Right atrium auricular region (tissue), 2 donors: ENCODE measurements at regions not wholly inside any gene's neighbourhood (a gene's known extent, or its start where the extent isn't known, plus 50 kb on each side); places are given as distances from the start of the nearest gene placed in this dataset.

Experiments used
- DNase-seq: peaks from one replicate; pipeline ENCODE4 v3.0.0-alpha.2; 2019; ENCODE audit warnings: low spot score
- H3K27ac ChIP-seq, 2 donors: fragments of 200-600 bp; sonication (generic); 1 replicate in 1 of 2; 2 replicates in 1 of 2; pipeline ENCODE4 v1.5.1; 2016 to 2019
- H3K27me3 ChIP-seq, 2 donors: fragments of 200-600 bp; sonication (generic); one replicate each; pipeline versions ENCODE4 v1.5.1 to v1.6.0; 2017 to 2019
- H3K36me3 ChIP-seq: fragments of 200-600 bp; sonication (generic); one replicate; pipeline ENCODE4 v1.5.1; 2016
- H3K4me1 ChIP-seq, 2 donors: fragments of 200-600 bp; sonication (generic); one replicate each; pipeline versions ENCODE4 v1.5.1 to v1.6.0; 2017 to 2019
- H3K4me3 ChIP-seq, 2 donors: fragments of 200-600 bp; sonication (generic); 1 replicate in 1 of 2; 2 replicates in 1 of 2; pipeline ENCODE4 v1.5.1; 2017 to 2019; ENCODE audit warnings: mild to moderate bottlenecking in 1 of 2, moderate library complexity in 1 of 2
- H3K9me3 ChIP-seq, 2 donors: fragments of 200-600 bp; sonication (generic); one replicate each; pipeline ENCODE4 v1.5.1; 2019
- CTCF ChIP-seq, 2 donors: fragments of 200-600 bp; sonication (generic); IDR thresholded peaks; one replicate each; pipeline ENCODE4 v1.5.1; 2019; ENCODE audit warnings: antibody characterized with exemption in 2 of 2

DNA sequence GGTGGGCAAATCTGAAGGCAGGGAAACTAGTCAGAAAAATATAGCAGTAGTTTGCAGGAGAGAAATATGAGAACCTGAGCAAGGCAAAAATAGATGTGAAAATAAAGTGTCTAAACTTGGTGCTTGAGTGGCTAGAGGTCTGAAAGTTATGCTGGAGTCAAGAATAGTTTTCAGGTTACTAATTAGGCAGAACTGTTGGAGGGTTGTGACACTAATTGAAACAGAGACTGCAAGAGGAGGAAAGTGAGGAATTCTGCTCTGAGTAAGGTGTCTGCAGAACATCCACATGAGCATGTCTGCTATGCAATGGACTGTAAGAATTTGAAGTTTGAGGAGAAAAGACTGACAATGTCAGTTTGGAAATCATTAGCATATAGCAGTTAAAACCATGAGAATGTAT, 444.0 kb upstream of the LRRTM1 start:
- Histone ChIP-seq H3K9me3 (no peaks in the 10 kb centered on the region), H3K27ac (no peak overlapping the region), H3K36me3 (no peaks in the 10 kb centered on the region), H3K27me3 (no peaks in the 10 kb centered on the region), H3K4me1 (no peaks in the 10 kb centered on the region), H3K4me3 (no peak overlapping the region)
- no peak for TF ChIP-seq CTCF (IDR thresholded peaks at IDR 0.05)
- no peak for DNase-seq

DNA sequence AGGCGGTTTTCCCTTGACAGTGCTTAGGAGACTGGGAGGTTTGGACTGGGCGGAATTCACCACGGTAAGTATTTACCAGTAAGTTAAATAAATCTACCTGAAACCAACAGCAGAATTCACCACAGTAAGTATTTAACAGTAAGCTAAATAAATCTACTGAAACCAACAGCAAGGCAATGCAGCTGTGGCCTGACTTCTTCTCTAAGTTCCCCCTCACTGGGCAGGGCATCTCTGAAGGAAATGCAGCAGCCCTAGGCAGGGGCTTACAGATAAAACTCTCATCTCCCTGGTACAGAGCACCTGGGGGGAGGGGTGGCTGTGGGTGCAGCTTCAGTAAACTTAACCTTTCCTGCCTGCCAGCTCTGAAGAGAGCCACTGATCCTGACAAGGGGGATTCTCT, 432.5 kb upstream of the LRRTM1 start:
- H3K27ac ChIP-seq: no peak overlapping the region
- peaks cover 0 to 3% of the 10 kb centered on the region in 2 donors for H3K9me3 ChIP-seq
- H3K4me3 ChIP-seq: no peak overlapping the region
- no peaks in the 10 kb centered on the region for H3K4me1 ChIP-seq
- H3K36me3 ChIP-seq: no peaks in the 10 kb centered on the region
- no peak for DNase-seq
- TF ChIP-seq CTCF (IDR thresholded peaks at IDR 0.05): no peak
- H3K27me3 ChIP-seq: no peaks in the 10 kb centered on the region

- DNase-seq: no peak
- H3K36me3 ChIP-seq: no peaks in the 10 kb centered on the region
- peaks cover 0 to 3% of the 10 kb centered on the region in 2 donors for H3K9me3 ChIP-seq
- H3K27me3 ChIP-seq: no peaks in the 10 kb centered on the region
- no peak for TF ChIP-seq CTCF (IDR thresholded peaks at IDR 0.05)
- no peaks in the 10 kb centered on the region for H3K4me1 ChIP-seq
- no peak overlapping the region for H3K27ac ChIP-seq
- H3K4me3 ChIP-seq: no peak overlapping the region
These were observed 420.4 kb upstream of the LRRTM1 start for GRCh38 chr2:80725001-80725400.

DNA sequence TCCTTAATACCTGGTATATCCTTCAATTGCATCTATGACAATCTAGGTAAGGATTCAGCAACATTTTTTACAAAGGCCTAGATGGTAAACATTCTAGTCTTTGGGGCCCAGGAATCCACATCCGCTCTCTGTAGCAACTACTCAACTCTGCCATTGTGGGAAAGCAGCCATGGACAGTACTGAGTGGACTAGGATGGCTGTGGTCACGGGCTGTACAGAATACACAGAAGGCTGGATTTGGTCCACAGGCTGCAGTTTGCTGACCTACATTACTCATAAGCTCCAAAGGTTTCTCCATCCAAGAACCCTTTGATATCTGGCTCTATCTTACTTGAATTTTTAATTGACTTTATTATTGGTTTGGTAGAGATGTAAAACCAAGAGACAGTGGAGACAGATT, 418.3 kb upstream of the LRRTM1 start:
- TF ChIP-seq CTCF (IDR thresholded peaks at IDR 0.05): no peak
- Histone ChIP-seq H3K4me3 (no peak overlapping the region), H3K9me3 (no peaks in the 10 kb centered on the region), H3K27ac (no peak overlapping the region), H3K4me1 (no peaks in the 10 kb centered on the region), H3K36me3 (no peaks in the 10 kb centered on the region), H3K27me3 (no peaks in the 10 kb centered on the region)
- no peak for DNase-seq

DNA sequence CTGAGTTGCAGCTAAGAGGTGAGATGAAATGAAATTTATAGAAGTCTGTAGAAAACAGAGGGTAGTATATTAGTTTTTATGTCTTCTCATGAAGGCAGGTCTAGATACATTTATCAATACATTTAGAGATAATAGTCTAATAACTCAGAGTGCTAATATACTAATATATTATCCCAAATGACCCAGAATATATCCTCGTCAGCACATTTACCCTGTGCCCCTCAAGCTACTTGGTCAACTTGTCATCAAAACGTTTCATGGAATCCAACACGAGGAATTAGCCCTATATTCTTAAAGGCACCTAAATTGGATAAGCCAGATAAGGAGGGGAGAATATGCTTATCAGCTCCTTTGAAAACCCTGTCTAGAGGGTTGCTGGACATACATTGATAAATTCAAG, 415.1 kb upstream of the LRRTM1 start:
- no peaks in the 10 kb centered on the region for H3K4me1 ChIP-seq
- H3K9me3 ChIP-seq: no peaks in the 10 kb centered on the region
- no peak for DNase-seq
- H3K4me3 ChIP-seq: no peak overlapping the region
- H3K36me3 ChIP-seq: no peaks in the 10 kb centered on the region
- no peaks in the 10 kb centered on the region for H3K27me3 ChIP-seq
- no peak overlapping the region for H3K27ac ChIP-seq
- TF ChIP-seq CTCF (IDR thresholded peaks at IDR 0.05): no peak

DNA sequence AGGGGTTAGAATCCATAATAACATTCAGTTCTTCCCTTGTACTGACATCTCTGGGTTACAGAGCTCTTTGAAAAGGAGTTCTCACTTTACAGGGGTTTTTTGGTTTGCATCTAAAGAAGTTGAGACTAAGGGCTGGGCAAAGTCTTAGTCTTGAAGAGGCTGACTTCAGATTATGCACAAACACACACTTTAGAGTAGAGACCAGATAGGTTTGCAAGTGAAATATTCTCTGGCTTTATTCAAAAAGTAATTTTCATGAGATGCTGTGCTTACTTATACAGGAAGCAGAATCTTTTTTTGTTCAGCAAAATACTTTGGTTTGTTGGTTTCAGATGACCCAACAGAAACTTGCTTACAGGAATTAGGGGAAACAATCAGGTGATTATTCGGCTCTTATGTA, 410.9 kb upstream of the LRRTM1 start:
- Histone ChIP-seq H3K27me3 (no peaks in the 10 kb centered on the region), H3K36me3 (no peaks in the 10 kb centered on the region), H3K4me1 (no peaks in the 10 kb centered on the region), H3K9me3 (no peaks in the 10 kb centered on the region), H3K4me3 (no peak overlapping the region), H3K27ac (no peak overlapping the region)
- no peak for TF ChIP-seq CTCF (IDR thresholded peaks at IDR 0.05)
- DNase-seq: no peak
